ENCODE measurements at regions not wholly inside any gene's neighbourhood (a gene's known extent, or its start where the extent isn't known, plus 50 kb on each side); places are given as distances from the start of the nearest gene placed in this dataset.

GRCh38 chr21:14825514-14825974 lies 239.3 kb downstream of the NRIP1 start (continued):
- TF ChIP-seq ZBTB4 (CRISPR knock-in tag; IDR thresholded peaks at IDR 0.05) = no peak
- TF ChIP-seq GATAD2B (conservative IDR thresholded peaks at IDR 0.05; ENCODE audit: low read depth) = no peak
- peak; percentile 15 to 37; a peak in 1 of 4 replicates for TF ChIP-seq EP300 (IDR thresholded peaks at IDR 0.05; ENCODE audit: borderline replicate concordance in 1 of 2, control insufficient read depth in 1 of 2, low read depth in 2 of 2, low read length in 2 of 2)
- peak; percentile 23; the same call in 1 of the 2 replicates for TF ChIP-seq RAD51 (IDR thresholded peaks at IDR 0.05)
- TF ChIP-seq SUZ12 (IDR thresholded peaks at IDR 0.05; ENCODE audit: unreplicated experiment) = no peak
- TF ChIP-seq PAX5 (IDR thresholded peaks at IDR 0.05; ENCODE audit: borderline replicate concordance, low read depth, low read length) = no peak
- TF ChIP-seq ZSCAN29 (IDR thresholded peaks at IDR 0.05) = no peak
- TF ChIP-seq RELB (IDR thresholded peaks at IDR 0.05; ENCODE audit: low read depth) = peak; percentile 93
- TF ChIP-seq BCL3 (IDR thresholded peaks at IDR 0.05; ENCODE audit: borderline replicate concordance, insufficient read depth, low read depth, low read length, poor library complexity, severe bottlenecking) = no peak
- no peak for TF ChIP-seq BHLHE40 (IDR thresholded peaks at IDR 0.05; ENCODE audit: borderline replicate concordance in 1 of 2, low read depth in 2 of 2, low read length in 1 of 2)
- no peak for TF ChIP-seq EZH2 (IDR thresholded peaks at IDR 0.05; ENCODE audit: borderline replicate concordance, control insufficient read depth, low read depth, low read length)
- TF ChIP-seq SIX5 (IDR thresholded peaks at IDR 0.05; ENCODE audit: low read depth, low read length, severe bottlenecking) = no peak
- peak; percentile 82 for TF ChIP-seq NFIC (IDR thresholded peaks at IDR 0.05; ENCODE audit: low read depth, low read length)
- TF ChIP-seq ZBTB40 (IDR thresholded peaks at IDR 0.05; ENCODE audit: borderline replicate concordance) = 0 out of 2 replicates have a peak, but pooled peaks have one; percentile 6
- TF ChIP-seq MTA3 (IDR thresholded peaks at IDR 0.05; ENCODE audit: borderline replicate concordance, low read length) = no peak
- no peak for TF ChIP-seq CHD4 (IDR thresholded peaks at IDR 0.05)
- TF ChIP-seq ATF3 (IDR thresholded peaks at IDR 0.05; ENCODE audit: borderline replicate concordance, extremely low read depth, low read depth, low read length) = no peak
- TF ChIP-seq MAX (IDR thresholded peaks at IDR 0.05; ENCODE audit: low read depth, low read length) = no peak
